Right lobe of liver (tissue), 4 donors: ENCODE measurements at regions not wholly inside any gene's neighbourhood (a gene's known extent, or its start where the extent isn't known, plus 50 kb on each side); places are given as distances from the start of the nearest gene placed in this dataset.

Experiments used
- CTCF ChIP-seq, 4 donors: fragments of 200-600 bp in 3 of 4; fragments of 450-650 bp in 1 of 4; IDR thresholded peaks; one replicate each; pipeline versions ENCODE4 v1.5.1 to v1.8.0; 2016 to 2022; ENCODE audit warnings: antibody characterized with exemption in 4 of 4, mild to moderate bottlenecking in 2 of 4
- POLR2A ChIP-seq: fragments of 450-650 bp; IDR thresholded peaks from one replicate; pipeline ENCODE4 v1.6.1; 2017; ENCODE audit warnings: antibody characterized with exemption, mild to moderate bottlenecking
- donor health status: DM: no; HTN: no; CAD: no.
- donor health status: DM: no; HTN: no; CAD: no.
- donor health status: DM: no; HTN: yes; CAD: no.

DNA sequence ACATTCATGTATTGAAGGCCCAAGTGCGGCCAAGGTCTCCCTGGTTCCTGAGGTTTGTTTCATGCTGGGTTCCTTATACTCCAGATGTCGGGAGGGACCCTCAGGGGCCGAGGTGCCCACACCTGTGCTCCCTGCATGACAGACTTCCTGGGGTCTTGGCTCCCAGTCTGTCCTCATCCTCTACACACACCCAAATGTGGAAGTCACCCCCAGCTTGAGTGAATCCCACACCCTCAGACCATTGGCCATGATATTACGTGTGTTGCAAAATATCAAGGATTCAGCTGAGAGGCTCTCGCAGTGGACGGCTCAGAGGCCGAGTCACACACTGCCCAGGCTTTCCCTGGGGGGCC is 82.2 kb upstream of the DUSP22 start:
- TF ChIP-seq CTCF (IDR thresholded peaks at IDR 0.05), result no peak
- no peak for TF ChIP-seq POLR2A
